ENCODE measurements at regions not wholly inside any gene's neighbourhood (a gene's known extent, or its start where the extent isn't known, plus 50 kb on each side); places are given as distances from the start of the nearest gene placed in this dataset.

DNA sequence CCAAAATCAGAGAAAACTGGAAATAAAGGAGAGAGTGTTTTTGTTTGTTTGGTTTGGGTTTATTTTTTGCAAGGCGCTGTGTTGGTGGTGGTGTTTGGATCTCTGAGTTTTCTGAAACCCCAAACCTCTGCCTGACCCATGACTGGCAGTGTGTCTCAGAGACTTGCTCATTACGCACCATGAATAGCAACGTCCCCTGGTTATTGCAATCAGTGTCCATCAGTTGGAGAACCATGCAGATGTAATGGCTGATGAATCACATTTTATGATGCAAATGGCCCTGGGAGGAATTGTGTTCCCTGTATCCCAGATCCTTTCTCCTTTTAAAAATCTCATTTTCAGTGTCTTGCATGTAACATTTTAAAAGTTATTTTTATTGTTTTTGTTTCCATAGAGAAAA lies 362.8 kb downstream of the PMP22 start:
- Histone ChIP-seq H3K9me3 (no peaks in the 10 kb centered on the region), H3K27ac (no peak overlapping the region), H3K4me1 (no peaks in the 10 kb centered on the region), H3K9ac (ENCODE audit: low read depth in 2 of 2, low read length in 2 of 2) (no peak overlapping the region), H3K27me3 (no peaks in the 10 kb centered on the region), H3K4me3 (no peak overlapping the region), H3K36me3 (no peaks in the 10 kb centered on the region)
- TF ChIP-seq, protein P1, sequence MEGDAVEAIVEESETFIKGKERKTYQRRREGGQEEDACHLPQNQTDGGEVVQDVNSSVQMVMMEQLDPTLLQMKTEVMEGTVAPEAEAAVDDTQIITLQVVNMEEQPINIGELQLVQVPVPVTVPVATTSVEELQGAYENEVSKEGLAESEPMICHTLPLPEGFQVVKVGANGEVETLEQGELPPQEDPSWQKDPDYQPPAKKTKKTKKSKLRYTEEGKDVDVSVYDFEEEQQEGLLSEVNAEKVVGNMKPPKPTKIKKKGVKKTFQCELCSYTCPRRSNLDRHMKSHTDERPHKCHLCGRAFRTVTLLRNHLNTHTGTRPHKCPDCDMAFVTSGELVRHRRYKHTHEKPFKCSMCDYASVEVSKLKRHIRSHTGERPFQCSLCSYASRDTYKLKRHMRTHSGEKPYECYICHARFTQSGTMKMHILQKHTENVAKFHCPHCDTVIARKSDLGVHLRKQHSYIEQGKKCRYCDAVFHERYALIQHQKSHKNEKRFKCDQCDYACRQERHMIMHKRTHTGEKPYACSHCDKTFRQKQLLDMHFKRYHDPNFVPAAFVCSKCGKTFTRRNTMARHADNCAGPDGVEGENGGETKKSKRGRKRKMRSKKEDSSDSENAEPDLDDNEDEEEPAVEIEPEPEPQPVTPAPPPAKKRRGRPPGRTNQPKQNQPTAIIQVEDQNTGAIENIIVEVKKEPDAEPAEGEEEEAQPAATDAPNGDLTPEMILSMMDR (IDR thresholded peaks at IDR 0.05), result no peak
- intact Hi-C loops (cut with DNase I), result no loop called here
- DNase-seq, result no peak

DNA sequence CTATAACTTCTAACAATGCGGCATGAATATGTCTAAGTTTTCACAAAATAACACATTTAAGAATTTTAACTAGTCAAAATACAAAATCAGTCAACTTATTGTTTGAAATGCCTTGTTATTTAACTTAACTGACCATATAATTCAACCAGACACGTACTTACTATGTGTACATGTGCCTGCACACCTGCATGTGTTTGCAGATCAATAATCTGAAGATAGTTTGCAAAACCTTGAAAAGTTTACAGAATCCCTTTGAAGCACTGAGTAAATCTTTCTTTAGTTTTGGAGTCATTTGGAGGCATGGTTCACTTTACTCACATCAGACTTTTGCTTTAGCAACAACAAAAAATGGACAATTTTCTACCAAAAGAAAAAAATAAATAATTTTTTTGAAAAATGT lies 363.8 kb downstream of the PMP22 start:
- intact Hi-C loops (cut with DNase I), result no loop called here
- no peaks in the 10 kb centered on the region for H3K9me3 ChIP-seq
- H3K36me3 ChIP-seq, result no peaks in the 10 kb centered on the region
- H3K9ac ChIP-seq (ENCODE audit: low read depth in 2 of 2, low read length in 2 of 2), result no peak overlapping the region
- no peak overlapping the region for H3K27ac ChIP-seq
- H3K27me3 ChIP-seq, result no peaks in the 10 kb centered on the region
- H3K4me3 ChIP-seq, result no peak overlapping the region
- no peak for DNase-seq
- no peaks in the 10 kb centered on the region for H3K4me1 ChIP-seq
- TF ChIP-seq, protein P1 (IDR thresholded peaks at IDR 0.05), result no peak

DNA sequence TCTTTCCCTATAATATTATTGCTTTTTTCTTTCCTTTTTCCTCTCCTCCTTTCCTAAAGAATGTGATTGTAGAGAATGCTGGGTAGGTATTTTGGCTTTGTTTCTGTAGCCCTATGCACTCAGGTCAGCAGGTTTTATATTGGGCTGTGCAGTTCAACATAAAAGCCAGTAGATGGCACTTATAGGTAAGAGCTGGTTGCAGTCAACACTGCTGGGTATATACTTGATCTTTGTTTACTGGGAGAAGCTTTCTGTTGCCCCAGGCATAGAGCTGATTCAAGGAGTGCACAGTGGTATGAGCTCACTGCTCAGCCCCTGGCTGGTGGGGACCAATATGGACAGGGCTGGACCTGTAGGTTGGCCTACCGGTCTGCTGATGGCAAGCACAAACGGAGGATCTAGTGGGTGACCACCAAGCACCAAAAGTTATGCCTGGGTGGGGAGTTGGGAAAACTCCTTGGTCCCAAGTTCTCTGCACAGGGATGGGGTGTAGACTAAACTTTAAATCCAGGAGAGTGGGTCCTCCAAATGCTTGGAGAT lies 378.9 kb downstream of the PMP22 start:
- intact Hi-C loops (cut with DNase I), result loop anchor here (10.0 kb wide), 1 partner anchor 61 kb away; no protein-coding TSS in a partner anchor
- TF ChIP-seq, protein P1 (IDR thresholded peaks at IDR 0.05), result no peak
- H3K9ac ChIP-seq (ENCODE audit: low read depth in 2 of 2, low read length in 2 of 2), result no peak overlapping the region

DNA sequence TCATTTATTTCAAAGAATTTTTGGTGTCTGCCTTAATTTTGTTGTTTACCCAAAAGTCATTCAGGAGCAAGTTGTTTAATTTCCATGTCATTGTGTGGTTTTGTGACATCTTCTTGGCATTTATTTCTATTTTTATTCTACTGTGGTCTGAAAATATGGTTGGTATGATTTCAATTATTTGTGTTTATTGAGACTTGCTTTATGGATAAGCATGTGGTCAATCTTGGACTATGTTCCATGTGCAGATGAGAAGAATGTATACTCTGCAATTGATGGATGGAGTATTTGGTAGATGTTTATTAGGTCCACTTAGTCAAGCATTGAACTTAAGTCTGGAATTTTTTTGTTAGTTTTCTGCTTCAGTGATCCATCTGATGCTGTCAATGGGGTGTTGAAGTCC lies 383.0 kb downstream of the PMP22 start:
- Histone ChIP-seq H3K9me3 (no peaks in the 10 kb centered on the region), H3K4me3 (no peak overlapping the region), H3K36me3 (no peaks in the 10 kb centered on the region), H3K27ac (no peak overlapping the region), H3K27me3 (no peaks in the 10 kb centered on the region), H3K4me1 (no peaks in the 10 kb centered on the region), H3K9ac (ENCODE audit: low read depth in 2 of 2, low read length in 2 of 2) (no peak overlapping the region)
- DNase-seq, result no peak
- intact Hi-C loops (cut with DNase I), result loop anchor here (10.0 kb wide), 1 partner anchor 57 kb away; no protein-coding TSS in a partner anchor
- TF ChIP-seq, protein P1 (IDR thresholded peaks at IDR 0.05), result no peak

More for the DNA sequence above, 378.9 kb downstream of the PMP22 start:
- Histone ChIP-seq H3K4me3 (no peak overlapping the region), H3K36me3 (no peaks in the 10 kb centered on the region), H3K27me3 (no peaks in the 10 kb centered on the region), H3K27ac (no peak overlapping the region), H3K9me3 (no peaks in the 10 kb centered on the region), H3K4me1 (no peaks in the 10 kb centered on the region)
- no peak for DNase-seq

DNA sequence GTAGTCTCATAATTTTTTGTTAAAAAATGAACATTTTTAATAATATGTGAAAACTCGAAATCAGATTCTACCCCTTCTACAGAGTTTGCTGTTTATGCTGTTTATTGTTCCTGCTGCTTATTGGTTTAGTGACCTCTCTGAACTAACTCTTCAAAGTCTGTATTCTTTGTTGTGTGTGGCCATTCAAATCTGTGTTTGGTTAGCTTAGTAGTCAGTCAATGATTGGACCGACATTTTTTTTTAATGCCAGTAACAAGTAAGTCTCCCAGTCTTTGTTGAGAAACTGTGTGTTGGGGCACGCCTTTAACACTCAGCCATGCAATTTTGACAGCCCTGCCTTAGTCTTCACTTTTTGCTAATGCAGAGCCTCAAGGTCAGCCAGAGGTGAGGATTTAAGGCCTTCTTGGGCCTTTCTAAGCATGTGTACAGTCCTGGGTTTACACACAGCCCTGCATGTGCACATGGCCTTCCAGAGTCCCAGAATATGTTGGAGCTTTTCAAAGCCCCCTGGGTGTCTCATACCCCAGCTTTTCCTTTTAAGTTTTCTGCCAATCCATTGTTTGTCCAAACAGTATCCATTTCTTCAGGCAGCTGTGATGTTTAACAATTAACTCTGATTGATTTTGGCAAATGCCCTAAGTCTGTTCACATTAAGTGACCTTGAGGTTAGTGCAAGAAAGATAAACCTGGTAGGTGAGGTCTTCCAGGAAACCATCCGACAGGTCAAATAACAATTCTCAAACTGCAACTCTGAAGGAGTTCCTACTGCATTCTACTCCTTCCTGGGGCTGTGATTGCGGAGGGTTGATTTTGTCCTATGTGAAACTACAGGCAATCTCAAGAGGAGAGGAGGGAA lies 389.3 kb downstream of the PMP22 start:
- Histone ChIP-seq H3K4me1 (no peaks in the 10 kb centered on the region), H3K36me3 (no peaks in the 10 kb centered on the region), H3K9ac (ENCODE audit: low read depth in 2 of 2, low read length in 2 of 2) (no peak overlapping the region), H3K27ac (no peak overlapping the region), H3K4me3 (no peak overlapping the region), H3K27me3 (no peaks in the 10 kb centered on the region), H3K9me3 (no peaks in the 10 kb centered on the region)
- TF ChIP-seq, protein P1 (IDR thresholded peaks at IDR 0.05), result no peak
- no peak for DNase-seq
- intact Hi-C loops (cut with DNase I), result no loop called here

All from colonic mucosa (tissue), 4 donors.